HG02571 (cell line): ENCODE measurements at regions not wholly inside any gene's neighbourhood (a gene's known extent, or its start where the extent isn't known, plus 50 kb on each side); places are given as distances from the start of the nearest gene placed in this dataset.

Source experiments
- ATAC-seq: cut with Tn5 transposase; IDR thresholded peaks from one replicate; pipeline ENCODE4 v1.9.1; 2021; ENCODE audit warnings: mild to moderate bottlenecking, moderate library complexity; ENCODE audit not compliant: unreplicated experiment

- no peak for ATAC-seq
These were observed 86.1 kb upstream of the CD83 start for GRCh38 chr6:14031516-14031915.

- no peak for ATAC-seq
These were observed 82.3 kb upstream of the CD83 start for GRCh38 chr6:14035071-14035847.

- ATAC-seq, result no peak
These were observed 81.7 kb upstream of the CD83 start for GRCh38 chr6:14035874-14036273.

- ATAC-seq, result no peak
These were observed 80.7 kb upstream of the CD83 start for GRCh38 chr6:14036911-14037310.

GRCh38 chr6:14037402-14038277 is 79.9 kb upstream of the CD83 start:
- no peak for ATAC-seq

GRCh38 chr6:14038467-14039437 is 78.8 kb upstream of the CD83 start:
- ATAC-seq, result no peak

- no peak for ATAC-seq
These were observed 77.5 kb upstream of the CD83 start for GRCh38 chr6:14040042-14040441.

- no peak for ATAC-seq
These were observed 71.0 kb upstream of the CD83 start for GRCh38 chr6:14046476-14047068.

- ATAC-seq, result no peak
These were observed 70.3 kb upstream of the CD83 start for GRCh38 chr6:14047151-14047740.

GRCh38 chr6:14048837-14049236 is 68.7 kb upstream of the CD83 start:
- no peak for ATAC-seq

GRCh38 chr6:14051355-14051754 is 66.2 kb upstream of the CD83 start:
- ATAC-seq, result no peak

- ATAC-seq, result no peak
These were observed 63.8 kb upstream of the CD83 start for GRCh38 chr6:14053811-14054210.

GRCh38 chr6:14055541-14055940 is 62.0 kb upstream of the CD83 start:
- no peak for ATAC-seq

GRCh38 chr6:14058029-14058695 is 59.4 kb upstream of the CD83 start:
- ATAC-seq, result no peak

GRCh38 chr6:14058735-14059134 is 58.8 kb upstream of the CD83 start:
- ATAC-seq, result no peak

- no peak for ATAC-seq
These were observed 57.7 kb upstream of the CD83 start for GRCh38 chr6:14059791-14060436.

GRCh38 chr6:14060971-14061370 is 56.6 kb upstream of the CD83 start:
- ATAC-seq, result no peak

- ATAC-seq, result no peak
These were observed 55.9 kb upstream of the CD83 start for GRCh38 chr6:14061643-14062042.

GRCh38 chr6:14062345-14063029 is 55.1 kb upstream of the CD83 start:
- ATAC-seq, result no peak
